ENCODE measurements at regions not wholly inside any gene's neighbourhood (a gene's known extent, or its start where the extent isn't known, plus 50 kb on each side); places are given as distances from the start of the nearest gene placed in this dataset.

DNA sequence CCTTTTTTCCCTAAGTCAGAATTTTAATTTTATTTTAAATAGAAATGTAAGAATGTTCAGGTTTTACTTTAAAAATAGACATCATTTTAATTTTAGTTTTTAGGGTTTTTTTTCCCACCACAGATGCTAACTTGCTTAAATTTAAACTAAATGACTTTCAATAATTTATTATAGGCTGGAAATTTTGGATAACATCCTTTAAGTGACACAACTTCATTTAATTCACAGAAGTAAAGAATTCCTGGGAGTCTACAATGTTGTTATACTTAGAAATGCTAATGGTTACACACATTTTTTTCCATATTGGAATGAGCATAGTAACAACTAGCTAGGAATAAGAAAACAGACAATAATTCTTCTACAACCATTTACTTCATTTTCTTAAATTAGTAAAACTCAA is 90.5 kb upstream of the PDE10A start:
- Histone ChIP-seq H3K79me2 (ENCODE audit: control insufficient read depth, insufficient read depth, low read length) (no peaks in the 10 kb centered on the region), H3K27ac (ENCODE audit: insufficient read depth, low read depth, low read length) (no peak overlapping the region), H3K9me1 (replicated peaks; ENCODE audit: control insufficient read depth, extremely low read depth, insufficient read depth, low read length) (no peaks in the 10 kb centered on the region), H3K9ac (replicated peaks; ENCODE audit: extremely low read depth, insufficient read depth, low read length) (no peak overlapping the region), H2AFZ (ENCODE audit: low read depth, low read length) (no peak overlapping the region), H3K4me3 (replicated peaks in 1 of 3; ENCODE audit: insufficient read depth in 1 of 3, low read depth in 1 of 3, low read length in 3 of 3) (no peak overlapping the region), H4K20me1 (replicated peaks; ENCODE audit: control insufficient read depth, extremely low read depth, insufficient read depth, low read length) (no peaks in the 10 kb centered on the region), H3K4me1 (ENCODE audit: control insufficient read depth, extremely low read depth, insufficient read depth, low read length) (no peaks in the 10 kb centered on the region), H3K4me2 (ENCODE audit: insufficient read depth, low read length) (no peak overlapping the region), H3K9me3 (replicated peaks; ENCODE audit: control insufficient read depth, insufficient read depth, low read length) (no peaks in the 10 kb centered on the region), H3K36me3 (ENCODE audit: control insufficient read depth in 2 of 2, extremely low read depth in 1 of 2, insufficient read depth in 2 of 2, low read length in 2 of 2) (no peaks in the 10 kb centered on the region), H3K27me3 (ENCODE audit: control insufficient read depth in 2 of 2, insufficient read depth in 2 of 2, low read length in 2 of 2) (peaks cover 0 to 4% of the 10 kb centered on the region in 2 experiments)
- DNase-seq (ENCODE audit: low read depth, low spot score): no peak
- dilution Hi-C loops (cut with MboI; ENCODE audit: extremely low pct_ligation_motif_present, low sequenced_read_pairs): no loop called here
- TF ChIP-seq JUN (IDR thresholded peaks at IDR 0.05; ENCODE audit: borderline replicate concordance, insufficient read depth, insufficient read length, low read depth) (no peak), GATA2 (IDR thresholded peaks at IDR 0.05; ENCODE audit: insufficient read depth, insufficient read length, low read depth, low read length) (no peak), EZH2 (IDR thresholded peaks at IDR 0.05; ENCODE audit: borderline replicate concordance, low read depth, low read length, severe bottlenecking) (no peak), MYC (IDR thresholded peaks at IDR 0.05; ENCODE audit: low read depth, low read length) (no peak), POLR2A (IDR thresholded peaks at IDR 0.05; ENCODE audit: low read depth, low read length) (no peak), POLR2AphosphoS5 (IDR thresholded peaks at IDR 0.05; ENCODE audit: insufficient read depth, low read depth, low read length) (no peak), FOS (IDR thresholded peaks at IDR 0.05; ENCODE audit: borderline replicate concordance, insufficient read depth, low read length) (no peak)
- TF ChIP-seq, protein P1, sequence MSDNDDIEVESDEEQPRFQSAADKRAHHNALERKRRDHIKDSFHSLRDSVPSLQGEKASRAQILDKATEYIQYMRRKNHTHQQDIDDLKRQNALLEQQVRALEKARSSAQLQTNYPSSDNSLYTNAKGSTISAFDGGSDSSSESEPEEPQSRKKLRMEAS (IDR thresholded peaks at IDR 0.05; ENCODE audit: insufficient read depth, insufficient read length): no peak
- TF ChIP-seq, protein P2, sequence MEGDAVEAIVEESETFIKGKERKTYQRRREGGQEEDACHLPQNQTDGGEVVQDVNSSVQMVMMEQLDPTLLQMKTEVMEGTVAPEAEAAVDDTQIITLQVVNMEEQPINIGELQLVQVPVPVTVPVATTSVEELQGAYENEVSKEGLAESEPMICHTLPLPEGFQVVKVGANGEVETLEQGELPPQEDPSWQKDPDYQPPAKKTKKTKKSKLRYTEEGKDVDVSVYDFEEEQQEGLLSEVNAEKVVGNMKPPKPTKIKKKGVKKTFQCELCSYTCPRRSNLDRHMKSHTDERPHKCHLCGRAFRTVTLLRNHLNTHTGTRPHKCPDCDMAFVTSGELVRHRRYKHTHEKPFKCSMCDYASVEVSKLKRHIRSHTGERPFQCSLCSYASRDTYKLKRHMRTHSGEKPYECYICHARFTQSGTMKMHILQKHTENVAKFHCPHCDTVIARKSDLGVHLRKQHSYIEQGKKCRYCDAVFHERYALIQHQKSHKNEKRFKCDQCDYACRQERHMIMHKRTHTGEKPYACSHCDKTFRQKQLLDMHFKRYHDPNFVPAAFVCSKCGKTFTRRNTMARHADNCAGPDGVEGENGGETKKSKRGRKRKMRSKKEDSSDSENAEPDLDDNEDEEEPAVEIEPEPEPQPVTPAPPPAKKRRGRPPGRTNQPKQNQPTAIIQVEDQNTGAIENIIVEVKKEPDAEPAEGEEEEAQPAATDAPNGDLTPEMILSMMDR (IDR thresholded peaks at IDR 0.05; ENCODE audit: extremely low read depth in 1 of 2, insufficient read depth in 1 of 2, low read depth in 1 of 2, low read length in 2 of 2): no peak
- intact Hi-C loops (cut with micrococcal nuclease): no loop called here
- no TSS peak for BruUV-seq (replicated peaks)
- no peak for FAIRE-seq
- POLR2A ChIA-PET: no interaction called here
- CTCF ChIA-PET: interaction anchor here (1.3 to 2.4 kb wide), 2 partner anchors 22 to 314 kb away, joined by 4 to 7 read pairs; no protein-coding TSS in a partner anchor

Measured in endothelial cell of umbilical vein (primary cell).